GM10248 (cell line): ENCODE measurements at regions not wholly inside any gene's neighbourhood (a gene's known extent, or its start where the extent isn't known, plus 50 kb on each side); places are given as distances from the start of the nearest gene placed in this dataset.

Experiments
- CTCF ChIA-PET: fragments of 300-600 bp; sonication (Branson Sonifier 250); formaldehyde crosslinking; extraction: SDS; loops from one replicate; lab custom pipeline; 2021; ENCODE audit warnings: antibody characterized with exemption; lab: Yijun Ruan, JAX
- POLR2A ChIA-PET: fragments of 350-650 bp; sonication (Branson Sonifier 250); formaldehyde crosslinking; extraction: SDS; loops from one replicate; lab custom pipeline; 2020; ENCODE audit warnings: antibody characterized with exemption; lab: Yijun Ruan, JAX
- DNase-seq: peaks from one replicate; pipeline ENCODE4 v3.0.0; 2012; ENCODE audit errors: extremely low spot score
- TF ChIP-seq, protein P1 (sequence below): IDR thresholded peaks from 2 replicates; pipeline ENCODE4 v1.5.1; 2012; ENCODE audit warnings: mild to moderate bottlenecking, low read depth; ENCODE audit errors: extremely low read depth, missing control alignments, control extremely low read depth

DNA sequence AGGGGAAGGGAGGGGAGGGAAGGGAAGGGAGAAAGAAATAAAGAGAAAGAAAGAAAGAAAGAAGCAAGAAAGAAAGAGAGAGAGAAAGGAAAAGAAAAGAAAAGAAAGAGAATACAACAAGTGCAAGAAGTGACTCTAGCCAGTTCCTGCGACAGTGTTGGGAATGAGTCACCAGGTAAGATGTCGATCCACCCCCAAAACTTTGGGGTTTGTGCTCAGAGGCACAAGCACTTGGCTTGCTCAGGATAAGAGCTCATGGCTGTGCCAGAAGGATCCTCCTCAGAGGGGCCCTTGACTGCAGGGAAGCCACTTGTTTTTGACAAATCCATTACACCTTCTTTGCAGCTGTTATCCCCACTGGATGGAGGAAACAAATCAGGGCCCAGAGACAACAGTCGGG lies 137.7 kb downstream of the TMEM132E start:
- ChIA-PET POLR2A (no interaction called here), CTCF (no interaction called here)
- TF ChIP-seq, protein P1, sequence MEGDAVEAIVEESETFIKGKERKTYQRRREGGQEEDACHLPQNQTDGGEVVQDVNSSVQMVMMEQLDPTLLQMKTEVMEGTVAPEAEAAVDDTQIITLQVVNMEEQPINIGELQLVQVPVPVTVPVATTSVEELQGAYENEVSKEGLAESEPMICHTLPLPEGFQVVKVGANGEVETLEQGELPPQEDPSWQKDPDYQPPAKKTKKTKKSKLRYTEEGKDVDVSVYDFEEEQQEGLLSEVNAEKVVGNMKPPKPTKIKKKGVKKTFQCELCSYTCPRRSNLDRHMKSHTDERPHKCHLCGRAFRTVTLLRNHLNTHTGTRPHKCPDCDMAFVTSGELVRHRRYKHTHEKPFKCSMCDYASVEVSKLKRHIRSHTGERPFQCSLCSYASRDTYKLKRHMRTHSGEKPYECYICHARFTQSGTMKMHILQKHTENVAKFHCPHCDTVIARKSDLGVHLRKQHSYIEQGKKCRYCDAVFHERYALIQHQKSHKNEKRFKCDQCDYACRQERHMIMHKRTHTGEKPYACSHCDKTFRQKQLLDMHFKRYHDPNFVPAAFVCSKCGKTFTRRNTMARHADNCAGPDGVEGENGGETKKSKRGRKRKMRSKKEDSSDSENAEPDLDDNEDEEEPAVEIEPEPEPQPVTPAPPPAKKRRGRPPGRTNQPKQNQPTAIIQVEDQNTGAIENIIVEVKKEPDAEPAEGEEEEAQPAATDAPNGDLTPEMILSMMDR, result no peak
- DNase-seq, result no peak

DNA sequence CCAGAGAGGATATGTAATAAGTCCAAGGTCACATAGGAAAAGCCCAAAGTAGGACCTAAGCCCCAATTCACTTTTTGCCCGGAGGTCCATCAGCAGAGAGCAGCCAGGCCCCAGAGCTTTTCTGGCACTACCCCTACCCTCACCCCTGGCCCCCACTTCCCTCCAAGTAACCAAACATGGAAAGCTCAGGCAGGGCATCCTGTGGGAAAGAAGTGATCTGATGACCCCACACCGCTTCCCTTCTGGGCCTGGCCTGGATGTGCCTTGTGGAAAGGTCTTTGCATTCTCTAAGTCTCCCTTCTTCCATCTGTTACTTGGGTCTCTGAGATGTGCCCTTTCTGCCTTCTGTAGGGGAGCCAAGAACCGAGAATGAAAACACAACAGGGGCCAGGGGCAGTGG lies 136.9 kb downstream of the TMEM132E start:
- ChIA-PET POLR2A (no interaction called here), CTCF (no interaction called here)
- TF ChIP-seq, protein P1, result no peak
- DNase-seq, result no peak

DNA sequence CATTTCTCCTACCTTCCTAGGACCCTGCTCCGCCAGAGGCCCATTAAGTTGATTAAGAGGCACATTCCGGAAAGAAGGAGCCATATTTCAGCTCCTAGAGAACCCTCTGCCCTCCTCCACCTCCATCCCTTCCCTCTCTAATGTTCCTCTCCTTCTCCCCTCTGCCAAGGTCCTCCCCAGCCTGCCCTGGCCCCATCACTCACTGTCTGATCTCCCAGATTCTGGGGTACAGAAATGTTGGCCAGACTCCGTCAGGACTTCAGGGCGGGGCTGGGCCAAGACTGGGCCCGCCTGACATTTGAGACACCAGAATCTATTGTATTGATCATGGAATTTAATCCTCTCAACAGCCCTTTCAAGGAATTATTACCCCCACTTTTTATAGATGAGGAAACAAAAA lies 136.1 kb downstream of the TMEM132E start:
- DNase-seq, result no peak
- TF ChIP-seq, protein P1, result no peak
- CTCF ChIA-PET, result no interaction called here
- POLR2A ChIA-PET, result no interaction called here

DNA sequence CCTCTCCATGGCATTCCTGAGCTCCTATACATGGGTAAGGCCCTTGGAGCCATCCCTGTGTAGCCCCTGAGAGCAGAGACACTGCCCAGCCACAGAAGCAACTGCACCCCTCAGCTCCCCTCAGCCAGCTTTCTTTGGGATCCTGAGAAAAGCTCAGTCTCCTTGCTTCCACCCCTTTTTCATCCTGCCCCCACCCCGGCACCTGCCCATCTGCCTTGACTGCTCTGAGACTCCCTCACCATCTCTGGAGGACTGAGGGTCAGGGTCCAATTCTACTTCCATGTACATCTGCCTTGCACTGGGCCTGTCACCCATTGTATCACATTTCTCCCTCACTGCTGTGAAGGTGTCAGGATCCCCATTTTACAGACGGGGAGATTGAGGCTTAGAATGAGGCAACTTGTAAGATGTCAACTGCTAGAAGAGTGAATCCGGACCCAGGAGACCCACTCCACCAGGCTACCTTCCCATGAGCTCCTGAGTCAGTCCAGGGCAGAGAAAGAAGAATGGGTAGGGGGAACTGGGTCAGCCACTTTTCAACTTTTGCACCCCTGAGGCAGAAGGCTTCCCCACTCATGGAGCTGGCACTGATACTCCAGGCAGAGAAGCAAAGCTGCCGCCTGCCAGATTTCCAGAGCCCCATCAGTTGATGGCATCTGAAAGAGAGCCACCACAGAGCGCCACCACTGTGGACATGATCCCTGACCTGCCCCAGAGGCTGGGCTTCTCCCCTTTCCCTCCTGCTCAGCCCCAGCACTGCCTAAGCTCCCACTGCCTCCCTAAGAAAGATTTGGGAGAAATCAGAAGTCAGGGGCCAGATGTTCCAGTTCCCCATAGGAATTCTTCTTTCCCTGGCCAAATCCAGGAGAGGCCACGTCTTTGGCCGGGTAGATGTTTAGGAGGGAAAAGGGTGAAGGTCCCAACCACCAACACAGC lies 135.4 kb downstream of the TMEM132E start:
- CTCF ChIA-PET, result no interaction called here
- POLR2A ChIA-PET, result no interaction called here
- DNase-seq, result no peak
- TF ChIP-seq, protein P1, result no peak

DNA sequence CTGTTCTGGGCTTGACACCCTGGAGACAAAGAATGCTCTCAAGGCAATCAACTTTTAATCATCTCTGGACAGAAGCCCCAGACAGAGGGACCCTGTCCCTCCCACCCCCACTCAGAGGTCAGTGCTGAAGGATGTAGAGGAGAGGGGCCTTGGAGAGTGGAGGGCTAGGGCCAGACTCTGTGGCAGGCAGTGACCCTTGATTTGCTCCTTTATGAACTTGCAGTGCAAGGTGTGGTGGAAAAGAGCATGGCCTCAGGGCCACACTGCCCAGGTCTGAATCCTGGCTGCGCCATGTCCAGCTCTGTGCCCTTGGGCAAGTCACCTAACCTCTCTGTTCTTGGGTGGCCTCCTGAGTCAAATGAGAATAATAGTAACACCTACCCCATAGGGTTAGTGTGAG lies 134.3 kb downstream of the TMEM132E start:
- POLR2A ChIA-PET, result no interaction called here

DNA sequence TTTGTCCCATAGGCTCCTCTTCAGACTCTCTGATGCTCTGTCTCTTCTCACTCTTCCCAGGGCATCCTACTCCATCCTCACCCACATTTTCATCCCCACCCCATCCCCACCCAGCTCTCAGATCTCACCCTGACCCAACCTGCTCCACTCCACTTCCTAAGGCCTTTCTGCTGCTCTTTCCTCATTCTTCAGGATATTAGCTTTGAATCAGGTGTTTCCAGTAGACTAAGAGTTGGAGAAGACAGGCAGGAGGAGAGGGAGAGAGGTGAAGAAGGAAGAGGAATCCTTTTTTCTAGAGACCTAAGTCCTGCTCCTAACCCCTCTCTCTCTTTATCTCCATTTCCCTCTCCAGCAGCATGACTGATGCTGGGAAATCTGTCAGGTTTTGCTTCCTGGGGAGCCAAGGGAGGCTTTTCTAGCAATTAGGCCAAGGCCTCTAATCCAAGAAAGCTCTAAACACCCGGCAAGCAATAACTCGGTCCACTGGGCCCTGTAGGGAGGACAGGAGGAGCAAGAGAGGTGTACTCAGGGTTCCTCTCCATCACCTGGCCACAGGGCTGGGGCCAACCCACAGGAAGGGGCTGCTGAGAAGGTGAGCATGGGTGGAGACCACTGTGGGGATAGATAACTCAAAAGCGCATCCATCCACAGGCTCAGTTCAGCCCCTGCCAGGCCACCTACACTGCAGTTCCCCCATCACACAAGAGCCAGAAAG lies 133.3 kb downstream of the TMEM132E start:
- no peak for DNase-seq
- POLR2A ChIA-PET, result interaction anchor here (0.5 kb wide), 1 partner anchor 20 kb away, joined by 3 read pairs; no protein-coding TSS in a partner anchor
- TF ChIP-seq, protein P1, result no peak
- CTCF ChIA-PET, result no interaction called here

More for the DNA sequence above, 134.3 kb downstream of the TMEM132E start:
- TF ChIP-seq, protein P1, result no peak
- DNase-seq, result no peak
- CTCF ChIA-PET, result no interaction called here
